ENCODE measurements at regions not wholly inside any gene's neighbourhood (a gene's known extent, or its start where the extent isn't known, plus 50 kb on each side); places are given as distances from the start of the nearest gene placed in this dataset.

GRCh38 chr3:3633761-3634160 is 165.5 kb upstream of the LRRN1 start:
- Mint-ChIP-seq H3K36me3 (ENCODE audit: insufficient read depth) (no peaks in the 10 kb centered on the region), H3K4me1 (ENCODE audit: low read depth in 2 of 2) (no peaks in the 10 kb centered on the region), H3K27ac (no peak overlapping the region), H3K27me3 (no peaks in the 10 kb centered on the region), H3K4me3 (no peak overlapping the region), H3K9me3 (peaks cover 6 to 22% of the 10 kb centered on the region in 2 donors)
- ATAC-seq (replicated peaks): no peak
- DNase-seq: no peak

GRCh38 chr3:3632449-3632848 is 166.8 kb upstream of the LRRN1 start:
- no peaks in the 10 kb centered on the region for H3K4me1 Mint-ChIP-seq (ENCODE audit: low read depth in 2 of 2)
- ATAC-seq (replicated peaks) (no peak), DNase-seq (no peak)
- no peaks in the 10 kb centered on the region for H3K27me3 Mint-ChIP-seq
- no peaks in the 10 kb centered on the region for H3K36me3 Mint-ChIP-seq (ENCODE audit: insufficient read depth)
- peaks cover 6 to 22% of the 10 kb centered on the region in 2 donors for H3K9me3 Mint-ChIP-seq
- H3K27ac Mint-ChIP-seq: no peak overlapping the region
- H3K4me3 Mint-ChIP-seq: no peak overlapping the region

DNA sequence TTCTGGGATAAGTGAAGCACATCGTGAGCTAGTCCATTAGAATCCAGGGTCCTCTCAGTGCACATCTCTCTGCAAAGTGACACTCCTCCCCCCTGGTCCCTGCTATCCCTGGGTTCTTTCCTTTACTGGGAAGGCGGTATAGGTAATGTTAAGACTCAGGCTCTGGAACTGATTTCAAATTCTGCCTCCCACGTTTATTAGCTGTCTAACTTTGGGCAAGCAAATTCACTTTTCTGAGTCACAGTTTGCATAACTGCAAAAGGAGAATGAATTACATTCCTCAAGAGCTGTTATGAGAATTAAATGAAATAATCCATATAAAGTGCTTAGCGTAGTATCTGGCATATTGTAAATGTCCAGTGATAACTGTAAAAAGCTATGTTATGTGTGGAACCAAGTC is 168.1 kb upstream of the LRRN1 start:
- Mint-ChIP-seq H3K27me3 (no peaks in the 10 kb centered on the region), H3K36me3 (ENCODE audit: insufficient read depth) (no peaks in the 10 kb centered on the region), H3K9me3 (peaks cover 6 to 19% of the 10 kb centered on the region in 2 donors), H3K4me1 (ENCODE audit: low read depth in 2 of 2) (no peaks in the 10 kb centered on the region), H3K4me3 (no peak overlapping the region), H3K27ac (no peak overlapping the region)
- no peak for ATAC-seq (replicated peaks)
- DNase-seq: no peak

GRCh38 chr3:3629911-3630310 is 169.3 kb upstream of the LRRN1 start:
- no peak for DNase-seq
- H3K36me3 Mint-ChIP-seq (ENCODE audit: insufficient read depth): no peaks in the 10 kb centered on the region
- no peak overlapping the region for H3K4me3 Mint-ChIP-seq
- no peak overlapping the region for H3K27ac Mint-ChIP-seq
- peaks cover 4 to 14% of the 10 kb centered on the region in 2 donors for H3K9me3 Mint-ChIP-seq
- H3K27me3 Mint-ChIP-seq: no peaks in the 10 kb centered on the region
- ATAC-seq (replicated peaks): no peak
- no peaks in the 10 kb centered on the region for H3K4me1 Mint-ChIP-seq (ENCODE audit: low read depth in 2 of 2)

- H3K36me3 Mint-ChIP-seq (ENCODE audit: insufficient read depth): no peaks in the 10 kb centered on the region
- no peak overlapping the region for H3K4me3 Mint-ChIP-seq
- H3K4me1 Mint-ChIP-seq (ENCODE audit: low read depth in 2 of 2): no peaks in the 10 kb centered on the region
- no peak for ATAC-seq (replicated peaks)
- peaks cover 4 to 18% of the 10 kb centered on the region in 2 donors for H3K9me3 Mint-ChIP-seq
- no peak for DNase-seq
- H3K27me3 Mint-ChIP-seq: no peaks in the 10 kb centered on the region
- no peak overlapping the region for H3K27ac Mint-ChIP-seq
Measured at GRCh38 chr3:3628676-3629328, 170.4 kb upstream of the LRRN1 start.

DNA sequence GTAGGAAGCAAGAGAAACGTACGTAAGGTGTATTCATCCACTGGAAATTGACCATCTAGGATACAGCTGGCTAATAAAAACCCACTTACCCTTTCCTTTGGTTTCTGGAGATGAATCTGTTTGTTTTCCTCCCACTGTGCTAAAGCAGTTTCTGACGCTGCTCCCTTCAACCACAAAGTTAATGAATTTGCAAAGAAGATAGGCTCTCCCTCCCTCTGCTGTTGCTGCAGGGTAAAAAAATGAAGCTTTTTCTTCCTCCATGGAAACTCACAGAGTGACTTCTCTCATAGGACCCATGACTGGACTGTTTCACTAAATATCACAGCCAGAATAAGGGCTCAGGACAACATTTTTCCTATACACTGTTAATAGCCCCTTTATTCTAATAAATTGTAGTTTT is 172.1 kb upstream of the LRRN1 start:
- no peak for DNase-seq
- no peaks in the 10 kb centered on the region for H3K4me1 Mint-ChIP-seq (ENCODE audit: low read depth in 2 of 2)
- peaks cover 6 to 18% of the 10 kb centered on the region in 2 donors for H3K9me3 Mint-ChIP-seq
- no peak overlapping the region for H3K27ac Mint-ChIP-seq
- no peaks in the 10 kb centered on the region for H3K36me3 Mint-ChIP-seq (ENCODE audit: insufficient read depth)
- no peak for ATAC-seq (replicated peaks)
- H3K4me3 Mint-ChIP-seq: no peak overlapping the region
- no peaks in the 10 kb centered on the region for H3K27me3 Mint-ChIP-seq

GRCh38 chr3:3625544-3626271 is 173.5 kb upstream of the LRRN1 start:
- ATAC-seq (replicated peaks) (no peak), DNase-seq (no peak)
- Mint-ChIP-seq H3K27me3 (no peaks in the 10 kb centered on the region), H3K27ac (no peak overlapping the region), H3K9me3 (peaks cover 6 to 12% of the 10 kb centered on the region in 2 donors), H3K4me3 (no peak overlapping the region), H3K36me3 (ENCODE audit: insufficient read depth) (no peaks in the 10 kb centered on the region), H3K4me1 (ENCODE audit: low read depth in 2 of 2) (no peaks in the 10 kb centered on the region)

DNA sequence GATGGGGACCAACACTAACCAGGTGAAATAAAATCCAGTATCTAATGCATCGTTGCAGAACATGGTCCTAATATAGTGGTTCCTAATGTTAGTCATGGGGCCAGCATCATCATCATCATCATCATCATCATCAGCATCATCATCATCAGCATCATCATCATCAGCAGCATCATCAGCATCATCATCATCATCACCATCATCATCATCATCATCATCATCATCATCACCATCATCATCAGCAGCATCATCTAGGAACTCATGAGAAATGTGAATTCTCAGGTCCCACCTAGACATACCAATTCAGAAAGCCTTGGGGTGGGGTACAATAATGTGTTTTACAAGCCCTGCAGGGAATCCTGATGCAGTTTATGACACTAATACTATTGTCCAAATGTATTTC is 179.4 kb upstream of the LRRN1 start:
- DNase-seq (no peak), ATAC-seq (replicated peaks) (no peak)
- no peaks in the 10 kb centered on the region for H3K36me3 Mint-ChIP-seq (ENCODE audit: insufficient read depth)

GRCh38 chr3:3618623-3619022 is 180.6 kb upstream of the LRRN1 start:
- DNase-seq (no peak), ATAC-seq (replicated peaks) (no peak)
- Mint-ChIP-seq H3K4me3 (no peak overlapping the region), H3K27ac (no peak overlapping the region), H3K36me3 (ENCODE audit: insufficient read depth) (no peaks in the 10 kb centered on the region), H3K27me3 (no peaks in the 10 kb centered on the region), H3K9me3 (peaks cover 9 to 12% of the 10 kb centered on the region in 2 donors), H3K4me1 (ENCODE audit: low read depth in 2 of 2) (no peaks in the 10 kb centered on the region)

More for the DNA sequence above, 179.4 kb upstream of the LRRN1 start:
- Mint-ChIP-seq H3K4me3 (no peak overlapping the region), H3K27me3 (no peaks in the 10 kb centered on the region), H3K27ac (no peak overlapping the region), H3K4me1 (ENCODE audit: low read depth in 2 of 2) (no peaks in the 10 kb centered on the region), H3K9me3 (peaks cover 14 to 19% of the 10 kb centered on the region in 2 donors)

DNA sequence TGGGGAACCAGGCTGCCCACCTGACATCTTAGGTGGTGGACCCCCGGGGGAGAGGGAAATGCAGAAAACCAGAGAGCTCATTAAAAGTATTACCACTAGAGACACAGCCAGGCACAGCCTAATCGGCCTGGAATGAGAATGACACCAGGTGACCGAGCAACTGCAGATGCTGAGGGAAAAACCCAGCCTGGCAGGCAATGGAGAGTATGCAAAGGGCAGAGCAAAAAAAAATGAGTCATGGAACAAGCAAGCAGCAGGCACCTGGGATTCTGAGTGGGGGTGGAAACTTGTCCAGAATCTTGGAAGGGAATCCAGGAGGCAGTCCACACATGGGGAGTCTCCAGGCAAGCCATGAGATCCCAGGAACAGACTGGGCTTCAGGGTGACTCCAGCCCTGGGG is 183.7 kb upstream of the LRRN1 start:
- DNase-seq (no peak), ATAC-seq (replicated peaks) (no peak)
- Mint-ChIP-seq H3K4me3 (no peak overlapping the region), H3K36me3 (ENCODE audit: insufficient read depth) (no peaks in the 10 kb centered on the region), H3K27me3 (no peaks in the 10 kb centered on the region), H3K4me1 (ENCODE audit: low read depth in 2 of 2) (no peaks in the 10 kb centered on the region), H3K9me3 (peaks cover 10 to 20% of the 10 kb centered on the region in 2 donors), H3K27ac (no peak overlapping the region)

DNA sequence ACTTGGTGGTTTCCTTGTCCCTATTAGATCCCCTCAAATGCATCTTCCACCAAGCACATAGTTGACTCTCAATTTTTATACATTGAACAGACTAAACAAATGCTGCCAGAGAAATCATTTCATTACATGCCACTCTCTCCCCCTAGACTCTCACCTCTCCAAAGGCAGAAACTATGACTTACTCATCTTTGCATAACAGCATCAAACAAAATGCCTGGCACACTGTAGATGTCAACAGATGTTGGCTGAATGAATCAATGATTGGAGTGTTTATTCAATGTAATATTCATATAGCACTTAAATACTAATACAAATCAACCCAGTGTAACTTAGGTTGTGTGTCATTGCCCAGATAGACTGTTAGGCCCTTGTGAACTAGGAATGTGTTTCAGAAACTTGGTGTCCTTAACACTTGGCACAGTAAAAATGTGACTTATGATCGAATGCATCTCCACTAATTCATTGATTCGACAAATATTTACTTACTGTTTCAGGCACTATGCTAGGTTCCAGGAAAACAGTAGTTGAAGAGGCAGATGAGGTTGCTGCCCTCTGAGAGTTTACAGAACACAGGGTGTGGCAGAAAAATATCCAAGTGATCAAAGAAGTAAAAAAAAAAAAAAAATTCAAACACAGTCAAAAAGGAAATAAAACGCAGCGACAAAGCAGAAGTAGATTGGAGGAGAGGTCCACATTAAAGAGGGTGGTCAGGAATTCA is 188.5 kb upstream of the LRRN1 start:
- Mint-ChIP-seq H3K4me3 (no peak overlapping the region), H3K4me1 (ENCODE audit: low read depth in 2 of 2) (no peaks in the 10 kb centered on the region), H3K9me3 (peaks cover 12 to 24% of the 10 kb centered on the region in 2 donors), H3K27ac (no peak overlapping the region), H3K27me3 (no peaks in the 10 kb centered on the region), H3K36me3 (ENCODE audit: insufficient read depth) (no peaks in the 10 kb centered on the region)
- ATAC-seq (replicated peaks) (no peak), DNase-seq (no peak)

GRCh38 chr3:3606321-3606720 is 192.9 kb upstream of the LRRN1 start:
- Mint-ChIP-seq H3K27me3 (no peaks in the 10 kb centered on the region), H3K4me1 (ENCODE audit: low read depth in 2 of 2) (no peaks in the 10 kb centered on the region), H3K4me3 (no peak overlapping the region), H3K36me3 (ENCODE audit: insufficient read depth) (no peaks in the 10 kb centered on the region), H3K9me3 (peaks cover 13 to 16% of the 10 kb centered on the region in 2 donors), H3K27ac (no peak overlapping the region)
- DNase-seq (no peak), ATAC-seq (replicated peaks) (no peak)

DNA sequence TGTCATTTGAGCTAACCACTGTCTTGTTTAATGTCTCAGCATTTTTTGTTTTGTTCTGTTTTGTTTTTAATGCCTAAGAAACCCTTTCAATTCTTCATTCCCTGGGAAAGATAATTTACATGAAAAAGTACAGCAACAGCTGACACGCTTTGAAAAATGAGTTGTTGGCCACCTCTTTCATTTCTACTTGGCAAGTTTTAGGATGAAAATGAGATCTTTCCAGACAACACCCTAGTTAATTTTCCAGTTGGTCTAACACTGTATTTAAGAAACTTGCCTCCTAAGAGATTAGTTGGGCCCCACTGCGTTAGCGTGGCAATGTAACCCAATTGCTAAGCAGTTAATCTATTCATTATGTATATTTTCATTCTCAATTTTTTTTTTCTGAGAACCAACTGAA is 194.0 kb upstream of the LRRN1 start:
- Mint-ChIP-seq H3K27me3 (no peaks in the 10 kb centered on the region), H3K4me3 (no peak overlapping the region)
- no peak for DNase-seq

GRCh38 chr3:3603351-3603750 is 195.9 kb upstream of the LRRN1 start:
- H3K27me3 Mint-ChIP-seq: no peaks in the 10 kb centered on the region
- no peaks in the 10 kb centered on the region for H3K36me3 Mint-ChIP-seq (ENCODE audit: insufficient read depth)
- no peak overlapping the region for H3K4me3 Mint-ChIP-seq
- no peak overlapping the region for H3K27ac Mint-ChIP-seq
- no peaks in the 10 kb centered on the region for H3K4me1 Mint-ChIP-seq (ENCODE audit: low read depth in 2 of 2)
- ATAC-seq (replicated peaks) (no peak), DNase-seq (no peak)
- peaks cover 7 to 16% of the 10 kb centered on the region in 2 donors for H3K9me3 Mint-ChIP-seq

More for the DNA sequence above, 194.0 kb upstream of the LRRN1 start:
- H3K27ac Mint-ChIP-seq: no peak overlapping the region
- no peak for ATAC-seq (replicated peaks)
- H3K9me3 Mint-ChIP-seq: peaks cover 9 to 16% of the 10 kb centered on the region in 2 donors
- no peaks in the 10 kb centered on the region for H3K36me3 Mint-ChIP-seq (ENCODE audit: insufficient read depth)
- no peaks in the 10 kb centered on the region for H3K4me1 Mint-ChIP-seq (ENCODE audit: low read depth in 2 of 2)

Data from effector memory CD8-positive, alpha-beta T cell (primary cell).